ENCODE measurements at regions not wholly inside any gene's neighbourhood (a gene's known extent, or its start where the extent isn't known, plus 50 kb on each side); places are given as distances from the start of the nearest gene placed in this dataset.

DNA sequence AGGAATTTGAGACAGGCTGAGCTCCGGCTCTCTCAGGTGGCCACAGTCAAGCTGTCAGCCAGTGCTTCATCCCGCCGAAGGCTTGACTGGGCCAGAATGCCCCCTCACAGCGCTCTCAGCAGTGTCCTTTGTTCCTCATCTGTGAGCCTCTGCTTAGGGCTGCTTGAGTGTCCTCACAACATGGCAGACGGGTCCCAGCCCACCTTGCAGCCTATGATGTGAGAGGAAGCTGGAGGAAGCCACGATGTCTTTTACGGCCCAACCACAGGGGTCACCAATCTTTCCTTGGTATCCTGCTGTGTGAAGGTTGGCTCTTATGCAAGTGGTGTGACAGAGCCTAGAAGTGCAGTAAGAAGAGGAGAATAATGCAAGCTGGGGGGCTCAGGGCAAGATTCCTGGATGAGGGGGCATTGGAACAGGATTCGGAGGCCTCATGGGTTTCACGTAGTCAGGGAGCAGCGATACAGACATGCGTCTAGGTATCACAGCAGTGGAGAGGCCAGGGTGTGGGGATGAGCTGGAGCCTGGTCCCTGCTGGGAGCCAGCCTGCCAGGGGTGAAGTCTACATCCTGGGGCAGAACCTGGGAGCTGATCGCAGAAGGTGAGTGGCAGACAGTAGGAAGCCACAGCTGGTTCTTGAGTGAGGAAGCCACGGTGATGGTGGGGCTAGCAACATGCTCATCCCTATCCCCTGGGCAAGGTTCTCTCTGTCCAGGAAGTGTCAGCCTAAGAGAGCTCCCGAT is 234.1 kb downstream of the GLI2 start:
- TF ChIP-seq POLR2A (IDR thresholded peaks at IDR 0.05) (no peak), CTCF (IDR thresholded peaks at IDR 0.05) (no peak)
- WGBS, 4 donors: 83 to 88% (median 86%) methylated on average over 12 to 14 of the region's 14 CpGs
- intact Hi-C loops (cut with DNase I): no loop called here
- Histone ChIP-seq H3K36me3 (replicated peaks in 1 of 2) (no peaks in the 10 kb centered on the region), H3K27me3 (no peaks in the 10 kb centered on the region), H3K9me3 (replicated peaks in 1 of 3) (no peaks in the 10 kb centered on the region), H3K4me1 (replicated peaks in 1 of 2) (no peaks in the 10 kb centered on the region), H3K27ac (no peak overlapping the region), H3K4me3 (no peak overlapping the region)
- DNase-seq: no peak

DNA sequence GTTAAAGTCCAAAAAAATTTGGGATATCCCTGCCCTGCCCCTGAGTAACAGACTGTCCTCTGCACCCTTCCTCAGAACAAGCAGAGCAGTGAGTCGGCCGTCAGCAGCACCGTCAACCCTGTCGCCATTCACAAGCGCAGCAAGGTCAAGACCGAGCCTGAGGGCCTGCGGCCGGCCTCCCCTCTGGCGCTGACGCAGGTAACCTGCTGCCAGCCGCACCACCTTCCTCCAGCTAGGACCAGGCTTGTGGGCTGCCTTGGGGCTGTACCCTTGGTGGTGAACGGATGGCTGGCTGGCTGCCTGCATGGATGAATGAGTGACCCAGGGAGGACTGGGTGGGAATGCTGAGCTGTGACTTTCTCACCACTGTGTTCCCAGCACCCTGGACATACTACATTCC is 236.2 kb downstream of the GLI2 start:
- no peaks in the 10 kb centered on the region for H3K9me3 ChIP-seq (replicated peaks in 1 of 3)
- H3K36me3 ChIP-seq (replicated peaks in 1 of 2): no peaks in the 10 kb centered on the region
- H3K27me3 ChIP-seq: no peaks in the 10 kb centered on the region
- no peak overlapping the region for H3K27ac ChIP-seq
- no peak for DNase-seq
- 92 to 100% (median 95%) methylated on average over 1 to 12 of the region's 12 CpGs for WGBS, 4 donors
- no peaks in the 10 kb centered on the region for H3K4me1 ChIP-seq (replicated peaks in 1 of 2)
- intact Hi-C loops (cut with DNase I): no loop called here
- H3K4me3 ChIP-seq: no peak overlapping the region
- TF ChIP-seq POLR2A (IDR thresholded peaks at IDR 0.05) (no peak), CTCF (IDR thresholded peaks at IDR 0.05) (no peak)

- Histone ChIP-seq H3K27me3 (no peaks in the 10 kb centered on the region), H3K27ac (no peak overlapping the region), H3K9me3 (replicated peaks in 1 of 3) (no peaks in the 10 kb centered on the region), H3K4me1 (replicated peaks in 1 of 2) (no peaks in the 10 kb centered on the region), H3K36me3 (replicated peaks in 1 of 2) (no peaks in the 10 kb centered on the region), H3K4me3 (no peak overlapping the region)
- DNase-seq: no peak
- TF ChIP-seq POLR2A (IDR thresholded peaks at IDR 0.05): no peak
- no peak for TF ChIP-seq CTCF (IDR thresholded peaks at IDR 0.05)
- 79 to 98% (median 87%) methylated on average over 5 to 6 of the region's 6 CpGs for WGBS, 4 donors
- intact Hi-C loops (cut with DNase I): no loop called here
Measured at GRCh38 chr2:120972286-120972685, 236.6 kb downstream of the GLI2 start.

DNA sequence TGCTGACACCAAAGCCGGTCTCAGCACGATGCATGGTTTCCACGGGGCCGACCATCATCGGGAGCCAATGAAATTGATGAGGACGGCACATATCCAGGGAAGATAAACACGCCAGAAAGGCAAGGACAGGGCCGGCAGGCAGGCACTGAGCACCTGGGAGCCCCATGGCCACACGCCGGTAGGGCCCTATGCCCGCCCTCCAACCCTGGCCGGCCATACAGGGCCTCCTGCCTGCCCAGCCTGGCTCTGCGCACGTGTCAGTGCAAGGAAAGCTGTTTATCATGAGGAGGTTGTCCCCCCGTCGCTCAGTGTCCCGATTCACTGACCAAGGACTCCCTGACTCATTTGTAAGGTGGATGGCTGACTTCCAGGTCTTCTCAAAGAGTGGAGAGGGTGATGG is 237.5 kb downstream of the GLI2 start:
- Histone ChIP-seq H3K9me3 (replicated peaks in 1 of 3) (no peaks in the 10 kb centered on the region), H3K27ac (no peak overlapping the region), H3K4me1 (replicated peaks in 1 of 2) (peaks cover 0 to 3% of the 10 kb centered on the region in 2 donors), H3K27me3 (no peaks in the 10 kb centered on the region), H3K4me3 (no peak overlapping the region), H3K36me3 (replicated peaks in 1 of 2) (no peaks in the 10 kb centered on the region)
- intact Hi-C loops (cut with DNase I): no loop called here
- peak in 4 of 7 donors; percentile 32 to 57 (median 41) for DNase-seq
- 62 to 71% (median 65%) methylated on average over 13 to 17 of the region's 17 CpGs for WGBS, 4 donors
- TF ChIP-seq POLR2A (IDR thresholded peaks at IDR 0.05) (no peak), CTCF (IDR thresholded peaks at IDR 0.05) (no peak)
